Astrocyte of the cerebellum (primary cell): ENCODE measurements at regions not wholly inside any gene's neighbourhood (a gene's known extent, or its start where the extent isn't known, plus 50 kb on each side); places are given as distances from the start of the nearest gene placed in this dataset.
A peak's percentile ranks its signal among the peaks of the same experiment; 100 is the strongest.
"Not testable (repeated sequence)": the region's sequence is repeated elsewhere in the genome, so short reads cannot be mapped to it uniquely, and the experiment has no call there.

Experiments
- DNase-seq: peaks from one replicate; pipeline ENCODE4 v3.0.0-alpha.2; 2011; ENCODE audit warnings: low read depth
- H3K4me3 ChIP-seq: 2 replicates; pipeline ENCODE4 v1.5.1; 2011; ENCODE audit warnings: mild to moderate bottlenecking, low read depth, low read length, moderate library complexity
- CTCF ChIP-seq: IDR thresholded peaks from 2 replicates; pipeline ENCODE4 v1.5.1; 2012; ENCODE audit warnings: low read length, low read depth, moderate library complexity, mild to moderate bottlenecking; ENCODE audit errors: missing control alignments
- in situ Hi-C: cut with HindIII; loops from 2 replicates; pipeline ENCODE4 v1.10.0; 2017; ENCODE audit warnings: low sequenced_read_pairs

GRCh38 chr4:10787365-10787764, 102.8 kb upstream of the CLNK start:
- in situ Hi-C loops, result no loop called here
- TF ChIP-seq CTCF, result no peak
- DNase-seq, result no peak
- H3K4me3 ChIP-seq, result no peak overlapping the region

GRCh38 chr4:10784621-10785020, 100.1 kb upstream of the CLNK start:
- TF ChIP-seq CTCF, result no peak
- in situ Hi-C loops, result no loop called here
- no peak for DNase-seq
- H3K4me3 ChIP-seq, result no peak overlapping the region

- no peak overlapping the region for H3K4me3 ChIP-seq
- in situ Hi-C loops, result no loop called here
- no peak for TF ChIP-seq CTCF
- DNase-seq, result peak; percentile 44
Measured at GRCh38 chr4:10783351-10783750, 98.8 kb upstream of the CLNK start.

- H3K4me3 ChIP-seq, result no peak overlapping the region
- no peak for TF ChIP-seq CTCF
- no peak for DNase-seq
- in situ Hi-C loops, result no loop called here
Measured at GRCh38 chr4:10781805-10782204, 97.2 kb upstream of the CLNK start.

GRCh38 chr4:10780803-10781202, 96.2 kb upstream of the CLNK start:
- H3K4me3 ChIP-seq, DNase-seq, in situ Hi-C loops: not testable (repeated sequence)

- in situ Hi-C loops, H3K4me3 ChIP-seq, DNase-seq: not testable (repeated sequence)
Measured at GRCh38 chr4:10775132-10775531, 90.6 kb upstream of the CLNK start.

- DNase-seq, result no peak
- in situ Hi-C loops, result no loop called here
- TF ChIP-seq CTCF, result no peak
Measured at GRCh38 chr4:10773656-10774055, 89.1 kb upstream of the CLNK start.

GRCh38 chr4:10773010-10773409, 88.4 kb upstream of the CLNK start:
- in situ Hi-C loops, result no loop called here
- no peak for TF ChIP-seq CTCF
- DNase-seq, result no peak
- no peak overlapping the region for H3K4me3 ChIP-seq

More at GRCh38 chr4:10773656-10774055, 89.1 kb upstream of the CLNK start:
- no peak overlapping the region for H3K4me3 ChIP-seq
